OCI-LY7 (cell line): ENCODE measurements at regions not wholly inside any gene's neighbourhood (a gene's known extent, or its start where the extent isn't known, plus 50 kb on each side); places are given as distances from the start of the nearest gene placed in this dataset.

Source experiments
- BruUV-seq: library from RNA; stranded (reverse); fragments of 400-500 nt; replicated peaks from 2 replicates; lab custom pipeline; 2021; lab: Mats Ljungman, UMichigan
- CTCF ChIA-PET: fragments of 300-600 bp; sonication (Branson Sonifier 250); formaldehyde crosslinking; loops from one replicate; lab custom pipeline; 2022; ENCODE audit warnings: antibody characterized with exemption; ENCODE audit not compliant: unreplicated experiment; lab: Charles Lee
- POLR2A ChIA-PET: fragments of 300-600 bp; sonication (Branson Sonifier 250); formaldehyde crosslinking; loops from one replicate; lab custom pipeline; 2022; ENCODE audit warnings: antibody characterized with exemption; lab: Charles Lee
- DNase-seq: peaks from one replicate; pipeline ENCODE4 v3.0.0-alpha.2; 2015; ENCODE audit warnings: low spot score
- H2AFZ ChIP-seq: fragments of 200-600 bp; sonication (generic), shearing (Covaris generic); 2 replicates; pipeline ENCODE4 v1.6.1; 2014; ENCODE audit warnings: mild to moderate bottlenecking, antibody characterized with exemption, low read length, moderate library complexity
- H3K27ac ChIP-seq: fragments of 200-600 bp; sonication (generic); 2 replicates; pipeline ENCODE4 v1.5.1; 2014; ENCODE audit warnings: mixed run types, low read depth, mild to moderate bottlenecking, moderate library complexity, low read length, inconsistent platforms; ENCODE audit not compliant: poor library complexity, severe bottlenecking
- H3K36me3 ChIP-seq: fragments of 200-600 bp; sonication (generic); 2 replicates; pipeline ENCODE4 v1.6.1; 2014; ENCODE audit warnings: mild to moderate bottlenecking, antibody characterized with exemption, low read length, moderate library complexity, mixed read lengths; ENCODE audit not compliant: insufficient read depth
- H3K4me1 ChIP-seq: fragments of 200-600 bp; sonication (generic); 2 replicates; pipeline ENCODE4 v1.5.1; 2014; ENCODE audit warnings: mild to moderate bottlenecking, low read length; ENCODE audit not compliant: insufficient read depth, poor library complexity, severe bottlenecking
- H3K4me2 ChIP-seq: fragments of 200-600 bp; sonication (generic); 2 replicates; pipeline ENCODE4 v1.6.1; 2014; ENCODE audit warnings: mild to moderate bottlenecking, low read length
- H3K4me3 ChIP-seq: fragments of 200-600 bp; sonication (generic); 2 replicates; pipeline ENCODE4 v1.5.1; 2014; ENCODE audit warnings: mild to moderate bottlenecking, low read depth, low read length; ENCODE audit not compliant: poor library complexity, severe bottlenecking
- H3K79me2 ChIP-seq: fragments of 200-600 bp; sonication (generic); 2 replicates; pipeline ENCODE4 v1.6.1; 2016; ENCODE audit warnings: low read depth, mild to moderate bottlenecking, low read length, moderate library complexity, mixed read lengths; ENCODE audit not compliant: insufficient read depth
- H3K9me2 ChIP-seq: fragments of 200-600 bp; sonication (generic); 2 replicates; pipeline ENCODE4 v1.6.1; 2016; ENCODE audit warnings: mild to moderate bottlenecking, low read length, mixed read lengths; ENCODE audit not compliant: insufficient read depth
- H3K9me3 ChIP-seq: fragments of 200-600 bp; sonication (generic); 2 replicates; pipeline ENCODE4 v1.6.1; 2014; ENCODE audit warnings: mild to moderate bottlenecking, mixed run types, low read length, mixed read lengths
- H4K20me1 ChIP-seq: fragments of 200-600 bp; sonication (generic); 2 replicates; pipeline ENCODE4 v1.6.1; 2014; ENCODE audit warnings: mild to moderate bottlenecking, antibody characterized with exemption, low read length, moderate library complexity, mixed read lengths; ENCODE audit not compliant: insufficient read depth
- EZH2phosphoT487 ChIP-seq: fragments of 200-600 bp; sonication (generic); IDR thresholded peaks from 2 replicates; pipeline ENCODE4 v1.6.1; 2018; ENCODE audit warnings: low read depth, borderline replicate concordance, mild to moderate bottlenecking, mixed run types, antibody characterized with exemption, low read length, moderate library complexity, mixed read lengths
- intact Hi-C: fragments of 100-400 bp; cut with micrococcal nuclease; formaldehyde crosslinking; loops from one replicate; pipeline ENCODE4 v1.10.0; 2022; ENCODE audit not compliant: unreplicated experiment
- TF ChIP-seq, protein P1 (sequence below): fragments of 200-600 bp; sonication (generic); conservative IDR thresholded peaks from 2 replicates; pipeline ENCODE4 v1.5.1; 2014; ENCODE audit warnings: mild to moderate bottlenecking, antibody characterized with exemption, low read length, moderate library complexity, mixed read lengths

DNA sequence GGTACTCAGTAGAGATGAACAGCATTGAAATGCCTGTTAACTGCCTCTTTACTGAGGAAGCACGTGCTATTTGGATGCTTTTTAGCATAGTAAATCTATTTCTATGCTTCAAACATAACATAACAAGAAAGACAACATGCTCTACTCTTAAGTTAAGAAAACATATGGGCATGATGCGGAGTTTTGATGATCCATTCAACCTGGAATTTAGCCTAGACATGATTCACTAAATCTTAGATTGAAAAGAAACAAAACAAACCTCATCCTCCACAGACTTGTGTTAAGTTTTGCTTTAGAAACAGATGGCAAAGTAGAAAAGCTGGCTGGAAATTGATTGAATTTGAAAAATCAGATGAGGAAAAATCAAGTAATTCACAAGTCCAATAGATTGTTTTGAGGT is 593.8 kb downstream of the OLFM4 start:
- POLR2A ChIA-PET: no interaction called here
- no peak for DNase-seq
- no peaks in the 10 kb centered on the region for H3K4me1 ChIP-seq
- H3K9me3 ChIP-seq: no peaks in the 10 kb centered on the region
- no peaks in the 10 kb centered on the region for H4K20me1 ChIP-seq
- TF ChIP-seq, protein P1, sequence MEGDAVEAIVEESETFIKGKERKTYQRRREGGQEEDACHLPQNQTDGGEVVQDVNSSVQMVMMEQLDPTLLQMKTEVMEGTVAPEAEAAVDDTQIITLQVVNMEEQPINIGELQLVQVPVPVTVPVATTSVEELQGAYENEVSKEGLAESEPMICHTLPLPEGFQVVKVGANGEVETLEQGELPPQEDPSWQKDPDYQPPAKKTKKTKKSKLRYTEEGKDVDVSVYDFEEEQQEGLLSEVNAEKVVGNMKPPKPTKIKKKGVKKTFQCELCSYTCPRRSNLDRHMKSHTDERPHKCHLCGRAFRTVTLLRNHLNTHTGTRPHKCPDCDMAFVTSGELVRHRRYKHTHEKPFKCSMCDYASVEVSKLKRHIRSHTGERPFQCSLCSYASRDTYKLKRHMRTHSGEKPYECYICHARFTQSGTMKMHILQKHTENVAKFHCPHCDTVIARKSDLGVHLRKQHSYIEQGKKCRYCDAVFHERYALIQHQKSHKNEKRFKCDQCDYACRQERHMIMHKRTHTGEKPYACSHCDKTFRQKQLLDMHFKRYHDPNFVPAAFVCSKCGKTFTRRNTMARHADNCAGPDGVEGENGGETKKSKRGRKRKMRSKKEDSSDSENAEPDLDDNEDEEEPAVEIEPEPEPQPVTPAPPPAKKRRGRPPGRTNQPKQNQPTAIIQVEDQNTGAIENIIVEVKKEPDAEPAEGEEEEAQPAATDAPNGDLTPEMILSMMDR: no peak
- H3K4me3 ChIP-seq: no peak overlapping the region
- no peak overlapping the region for H3K27ac ChIP-seq
- no peak overlapping the region for H3K4me2 ChIP-seq
- H3K79me2 ChIP-seq: no peaks in the 10 kb centered on the region
- CTCF ChIA-PET: no interaction called here
- H3K36me3 ChIP-seq: no peaks in the 10 kb centered on the region
- no peak overlapping the region for H2AFZ ChIP-seq
- H3K9me2 ChIP-seq: no peaks in the 10 kb centered on the region
- no TSS peak for BruUV-seq
- intact Hi-C loops: no loop called here

DNA sequence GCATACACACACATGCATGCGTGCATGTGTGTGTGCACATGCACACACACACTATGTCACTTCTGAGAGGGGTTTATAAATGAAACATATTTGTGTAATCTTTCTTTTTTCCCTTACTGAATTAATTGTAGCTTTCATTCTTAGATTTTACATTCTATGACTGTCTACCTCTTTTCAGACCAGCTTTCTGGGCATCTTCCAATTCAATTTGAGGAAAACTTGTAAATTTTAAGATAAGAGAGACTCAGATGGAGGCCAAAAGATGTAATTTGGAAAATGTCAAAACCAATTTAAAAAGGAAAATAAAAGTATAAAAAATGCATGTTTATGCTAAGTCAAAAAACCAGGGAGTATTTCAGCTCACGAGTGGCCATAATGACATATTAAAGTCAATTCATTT is 594.5 kb downstream of the OLFM4 start:
- Histone ChIP-seq H3K9me2 (no peaks in the 10 kb centered on the region), H3K9me3 (no peaks in the 10 kb centered on the region), H3K4me2 (no peak overlapping the region), H3K27ac (no peak overlapping the region), H3K4me3 (no peak overlapping the region), H3K79me2 (no peaks in the 10 kb centered on the region), H2AFZ (no peak overlapping the region), H3K36me3 (no peaks in the 10 kb centered on the region), H4K20me1 (no peaks in the 10 kb centered on the region), H3K4me1 (no peaks in the 10 kb centered on the region)
- intact Hi-C loops: no loop called here
- ChIA-PET CTCF (no interaction called here), POLR2A (interaction anchor here (0.6 kb wide), 1 partner anchor 367 kb away, joined by 4 read pairs; no protein-coding TSS in a partner anchor)
- BruUV-seq: no TSS peak
- no peak for TF ChIP-seq EZH2phosphoT487
- TF ChIP-seq, protein P1: no peak
- no peak for DNase-seq

DNA sequence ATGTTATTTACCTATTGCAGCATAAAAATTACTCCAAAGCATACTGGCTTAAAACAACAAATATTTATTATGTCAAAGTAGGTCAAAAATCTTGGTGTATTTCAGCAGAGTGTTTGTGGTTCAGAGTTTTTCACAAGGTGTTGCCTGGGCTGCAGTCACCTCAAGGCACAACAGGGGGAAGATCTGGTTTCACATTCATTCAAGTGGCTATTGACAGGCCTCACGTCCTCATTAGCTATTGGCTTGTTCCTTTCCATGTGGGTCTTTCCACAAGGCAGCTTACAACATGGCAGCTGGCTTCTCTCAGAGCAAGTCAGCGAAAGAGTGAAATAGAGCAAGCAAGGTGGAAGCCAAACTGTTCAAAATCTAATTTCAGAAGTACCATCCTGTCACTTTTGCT is 602.9 kb downstream of the OLFM4 start:
- H3K36me3 ChIP-seq: no peaks in the 10 kb centered on the region
- DNase-seq: no peak
- H4K20me1 ChIP-seq: no peaks in the 10 kb centered on the region
- no peak overlapping the region for H3K4me2 ChIP-seq
- intact Hi-C loops: no loop called here
- no peak for TF ChIP-seq EZH2phosphoT487
- TF ChIP-seq, protein P1: no peak
- H3K9me3 ChIP-seq: no peaks in the 10 kb centered on the region
- BruUV-seq: no TSS peak
- ChIA-PET CTCF (no interaction called here), POLR2A (no interaction called here)
- no peaks in the 10 kb centered on the region for H3K79me2 ChIP-seq
- no peaks in the 10 kb centered on the region for H3K9me2 ChIP-seq
- no peak overlapping the region for H2AFZ ChIP-seq
- no peak overlapping the region for H3K27ac ChIP-seq
- H3K4me3 ChIP-seq: no peak overlapping the region
- no peaks in the 10 kb centered on the region for H3K4me1 ChIP-seq
